K562 (cell line): ENCODE measurements at regions not wholly inside any gene's neighbourhood (a gene's known extent, or its start where the extent isn't known, plus 50 kb on each side); places are given as distances from the start of the nearest gene placed in this dataset.

ENCODE experiments used
- ATF3 ChIP-seq, 2 experiments: fragments of 450-650 bp in 1 of 2; sonication (generic) in 1 of 2; formaldehyde crosslinking in 1 of 2; IDR thresholded peaks in 1 of 2; conservative IDR thresholded peaks in 1 of 2; 2 replicates each; pipeline versions ENCODE4 v1.6.1 to v1.8.1; 2016 to 2023; ENCODE audit warnings: mild to moderate bottlenecking in 2 of 2, moderate library complexity in 2 of 2, inconsistent platforms in 1 of 2, missing genetic modification reagents in 1 of 2
- BMI1 ChIP-seq: fragments of 150-350 bp; IDR thresholded peaks from 2 replicates; pipeline ENCODE4 v1.6.1; 2014; ENCODE audit warnings: low read length
- BRCA1 ChIP-seq, 2 experiments: fragments of 450-650 bp in 1 of 2; sonication (generic) in 1 of 2; formaldehyde crosslinking in 1 of 2; IDR thresholded peaks; 2 replicates each; pipeline versions ENCODE4 v1.5.0 to v1.6.1; 2017 to 2020; ENCODE audit warnings: mild to moderate bottlenecking in 1 of 2, missing genetic modification reagents in 1 of 2
- CC2D1A ChIP-seq: fragments of 450-650 bp; IDR thresholded peaks from 2 replicates; pipeline ENCODE4 v1.6.1; 2017; ENCODE audit warnings: mild to moderate bottlenecking
- CEBPB ChIP-seq: fragments of 450-650 bp; IDR thresholded peaks from 2 replicates; pipeline ENCODE4 v1.6.1; 2016; ENCODE audit warnings: missing genetic modification characterization, missing compliant biosample characterization
- CREB1 ChIP-seq, 2 experiments: sonication (generic) in 1 of 2; formaldehyde crosslinking in 1 of 2; IDR thresholded peaks; 2 replicates each; pipeline versions ENCODE4 v1.6.1 to v1.8.0; 2012 to 2022; ENCODE audit warnings: inconsistent platforms in 1 of 2, mild to moderate bottlenecking in 1 of 2, missing genetic modification reagents in 1 of 2, moderate library complexity in 1 of 2
- CTCF ChIP-seq, 3 experiments: IDR thresholded peaks in 2 of 3; conservative IDR thresholded peaks in 1 of 3; 2 replicates each; pipeline ENCODE4 v1.5.1; 2011 to 2012; ENCODE audit warnings: low read length in 3 of 3, mild to moderate bottlenecking in 3 of 3, control low read depth in 2 of 3, improper control_type of control experiment in 1 of 3, inconsistent platforms in 1 of 3, low read depth in 1 of 3, mixed read lengths in 1 of 3, moderate library complexity in 1 of 3; ENCODE audit not compliant: insufficient read depth in 2 of 3
- EZH2 ChIP-seq: IDR thresholded peaks from 2 replicates; pipeline ENCODE4 v1.6.1; 2012; ENCODE audit warnings: low read depth, mild to moderate bottlenecking, inconsistent platforms, low read length, borderline replicate concordance
- HDAC2 ChIP-seq: fragments of 450-650 bp; IDR thresholded peaks from 2 replicates; pipeline ENCODE4 v1.6.1; 2016; ENCODE audit warnings: mild to moderate bottlenecking
- KAT7 ChIP-seq: sonication (generic); formaldehyde crosslinking; IDR thresholded peaks from 2 replicates; pipeline ENCODE4 v1.8.0; 2022; ENCODE audit warnings: missing genetic modification reagents, mild to moderate bottlenecking, borderline replicate concordance
- MAZ ChIP-seq, 2 experiments: fragments of 450-650 bp in 1 of 2; sonication (generic) in 1 of 2; formaldehyde crosslinking; IDR thresholded peaks in 1 of 2; conservative IDR thresholded peaks in 1 of 2; 2 replicates each; pipeline versions ENCODE4 v1.4.0 to v1.5.0; 2020; ENCODE audit warnings: mild to moderate bottlenecking in 1 of 2, missing genetic modification reagents in 1 of 2
- SNAPC5 ChIP-seq: fragments of 250-450 bp; sonication (Bioruptor Pico); IDR thresholded peaks from 2 replicates; pipeline ENCODE4 v1.8.0; 2021; ENCODE audit warnings: moderate library complexity, mild to moderate bottlenecking, inconsistent platforms
- TAF1 ChIP-seq: IDR thresholded peaks from 2 replicates; pipeline ENCODE4 v1.6.1; 2011; ENCODE audit warnings: mild to moderate bottlenecking, low read length, moderate library complexity; ENCODE audit not compliant: insufficient read depth, control insufficient read depth, severe bottlenecking; ENCODE audit errors: extremely low read depth
- ZZZ3 ChIP-seq: fragments of 450-650 bp; IDR thresholded peaks from 2 replicates; pipeline ENCODE4 v1.6.1; 2016; ENCODE audit warnings: antibody characterized with exemption, mild to moderate bottlenecking, moderate library complexity

GRCh38 chr3:154783061-154783460 is 297.1 kb upstream of the MME start:
- TF ChIP-seq BMI1 (no peak), HDAC2 (no peak), CTCF (IDR thresholded peaks at IDR 0.05 in 2 of 3, conservative IDR thresholded peaks at IDR 0.05 in 1 of 3; ENCODE audit: insufficient read depth in 2 of 3, low read depth in 1 of 3, low read length in 3 of 3) (no peak), EZH2 (no peak), ZZZ3 (no peak), ATF3 (IDR thresholded peaks at IDR 0.05) (no peak), ATF3 (CRISPR knock-in tag; conservative IDR thresholded peaks at IDR 0.05) (no peak), CREB1 (IDR thresholded peaks at IDR 0.05) (no peak), CREB1 (CRISPR knock-in tag; IDR thresholded peaks at IDR 0.05) (no peak), CEBPB (tag) (no peak), KAT7 (CRISPR knock-in tag) (no peak), TAF1 (no peak), MAZ (CRISPR knock-in tag; conservative IDR thresholded peaks at IDR 0.05 in 1 of 2, IDR thresholded peaks at IDR 0.05 in 1 of 2) (no peak), BRCA1 (IDR thresholded peaks at IDR 0.05) (no peak), BRCA1 (CRISPR knock-in tag; IDR thresholded peaks at IDR 0.05) (no peak), SNAPC5 (CRISPR knock-in tag) (no peak), CC2D1A (no peak)
